ENCODE measurements at regions not wholly inside any gene's neighbourhood (a gene's known extent, or its start where the extent isn't known, plus 50 kb on each side); places are given as distances from the start of the nearest gene placed in this dataset.

DNA sequence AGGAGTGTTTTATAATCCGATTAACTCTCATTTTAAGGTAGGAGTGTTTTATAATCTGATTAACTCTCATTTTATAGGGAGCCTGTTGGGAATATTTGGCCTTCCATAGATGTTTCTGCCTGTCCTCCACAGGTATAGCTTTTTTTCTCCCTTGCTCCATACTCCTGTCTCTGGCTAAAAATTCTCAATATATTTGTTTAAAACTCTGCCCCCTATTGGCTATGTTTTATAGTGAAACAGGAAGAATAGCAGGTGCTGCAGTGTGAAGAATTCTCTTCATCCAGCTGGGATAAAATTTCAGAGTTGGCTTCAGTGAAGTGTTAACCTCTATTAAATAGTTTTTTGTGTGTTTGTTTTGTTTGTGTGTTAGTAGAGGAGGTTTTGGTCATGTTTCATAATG is 1046.0 kb upstream of the TMEFF2 start:
- Histone ChIP-seq H3K4me3 (replicated peaks in 1 of 3; ENCODE audit: low read depth in 2 of 3, low read length in 3 of 3) (no peak overlapping the region), H3K27ac (ENCODE audit: low read depth in 1 of 2, low read length in 2 of 2) (no peak overlapping the region), H2AFZ (ENCODE audit: insufficient read depth, low read depth, low read length, poor library complexity, severe bottlenecking) (no peak overlapping the region), H3K27me3 (ENCODE audit: control insufficient read depth in 2 of 2, insufficient read depth in 2 of 2, low read length in 2 of 2) (no peaks in the 10 kb centered on the region), H3K9ac (ENCODE audit: insufficient read depth, low read length, poor library complexity, severe bottlenecking) (no peak overlapping the region), H3K79me2 (ENCODE audit: insufficient read depth, low read length) (no peaks in the 10 kb centered on the region), H3K4me2 (replicated peaks; ENCODE audit: extremely low read depth, low read length, poor library complexity, severe bottlenecking) (no peak overlapping the region), H3K9me3 (replicated peaks in 1 of 2; ENCODE audit: control insufficient read depth in 1 of 2, insufficient read depth in 1 of 2, low read length in 2 of 2) (no peaks in the 10 kb centered on the region), H4K20me1 (ENCODE audit: insufficient read depth, low read length) (no peaks in the 10 kb centered on the region), H3K36me3 (replicated peaks in 1 of 2; ENCODE audit: control insufficient read depth in 1 of 2, insufficient read depth in 2 of 2, low read length in 2 of 2) (no peaks in the 10 kb centered on the region), H3K4me1 (ENCODE audit: control insufficient read depth in 1 of 2, insufficient read depth in 2 of 2, low read length in 2 of 2) (no peaks in the 10 kb centered on the region)
- Mint-ChIP-seq H3K9me3 (no peaks in the 10 kb centered on the region), H3K27ac (no peak overlapping the region), H3K4me1 (peaks cover 1% of the 10 kb centered on the region), H3K27me3 (ENCODE audit: low read depth in 3 of 3) (no peaks in the 10 kb centered on the region), H3K36me3 (no peaks in the 10 kb centered on the region), H3K4me3 (no peak overlapping the region)
- TF ChIP-seq, protein P1, sequence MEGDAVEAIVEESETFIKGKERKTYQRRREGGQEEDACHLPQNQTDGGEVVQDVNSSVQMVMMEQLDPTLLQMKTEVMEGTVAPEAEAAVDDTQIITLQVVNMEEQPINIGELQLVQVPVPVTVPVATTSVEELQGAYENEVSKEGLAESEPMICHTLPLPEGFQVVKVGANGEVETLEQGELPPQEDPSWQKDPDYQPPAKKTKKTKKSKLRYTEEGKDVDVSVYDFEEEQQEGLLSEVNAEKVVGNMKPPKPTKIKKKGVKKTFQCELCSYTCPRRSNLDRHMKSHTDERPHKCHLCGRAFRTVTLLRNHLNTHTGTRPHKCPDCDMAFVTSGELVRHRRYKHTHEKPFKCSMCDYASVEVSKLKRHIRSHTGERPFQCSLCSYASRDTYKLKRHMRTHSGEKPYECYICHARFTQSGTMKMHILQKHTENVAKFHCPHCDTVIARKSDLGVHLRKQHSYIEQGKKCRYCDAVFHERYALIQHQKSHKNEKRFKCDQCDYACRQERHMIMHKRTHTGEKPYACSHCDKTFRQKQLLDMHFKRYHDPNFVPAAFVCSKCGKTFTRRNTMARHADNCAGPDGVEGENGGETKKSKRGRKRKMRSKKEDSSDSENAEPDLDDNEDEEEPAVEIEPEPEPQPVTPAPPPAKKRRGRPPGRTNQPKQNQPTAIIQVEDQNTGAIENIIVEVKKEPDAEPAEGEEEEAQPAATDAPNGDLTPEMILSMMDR (IDR thresholded peaks at IDR 0.05), result peak; percentile 24
- no CpG with 5 or more reads among the region's 1 CpG for WGBS (ENCODE audit: insufficient coverage)
- intact Hi-C loops (cut with micrococcal nuclease), result no loop called here
- DNase-seq, result no peak

DNA sequence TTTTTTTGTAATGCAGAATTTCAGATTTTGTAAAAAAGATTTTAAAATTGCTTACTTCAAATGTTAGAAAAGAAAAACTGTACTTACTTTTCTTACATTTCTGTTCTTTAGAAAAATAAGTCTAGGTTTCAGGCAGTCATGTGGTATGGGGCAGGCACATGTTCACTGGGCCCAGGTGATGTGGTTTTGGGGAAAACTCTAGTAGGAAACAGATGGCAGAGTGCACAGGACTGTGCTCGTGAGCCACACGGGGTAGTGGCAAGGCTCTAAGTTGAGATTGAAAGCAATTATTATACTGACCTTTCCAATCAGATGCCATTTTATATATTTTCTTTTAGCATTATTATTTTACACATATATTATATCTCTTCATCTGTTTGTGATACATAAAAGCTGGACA is 1036.9 kb upstream of the TMEFF2 start:
- Mint-ChIP-seq H3K4me1 (no peaks in the 10 kb centered on the region), H3K27me3 (ENCODE audit: low read depth in 3 of 3) (no peaks in the 10 kb centered on the region), H3K36me3 (no peaks in the 10 kb centered on the region), H3K27ac (no peak overlapping the region), H3K4me3 (no peak overlapping the region), H3K9me3 (peaks cover 0 to 7% (median 0%) of the 10 kb centered on the region in 7 donors)
- Histone ChIP-seq H3K9me3 (replicated peaks in 1 of 2; ENCODE audit: control insufficient read depth in 1 of 2, insufficient read depth in 1 of 2, low read length in 2 of 2) (peaks cover 0 to 4% of the 10 kb centered on the region in 2 donors), H3K4me3 (replicated peaks in 1 of 3; ENCODE audit: low read depth in 2 of 3, low read length in 3 of 3) (no peak overlapping the region), H4K20me1 (ENCODE audit: insufficient read depth, low read length) (no peaks in the 10 kb centered on the region), H3K9ac (ENCODE audit: insufficient read depth, low read length, poor library complexity, severe bottlenecking) (no peak overlapping the region), H3K27me3 (ENCODE audit: control insufficient read depth in 2 of 2, insufficient read depth in 2 of 2, low read length in 2 of 2) (no peaks in the 10 kb centered on the region), H3K36me3 (replicated peaks in 1 of 2; ENCODE audit: control insufficient read depth in 1 of 2, insufficient read depth in 2 of 2, low read length in 2 of 2) (no peaks in the 10 kb centered on the region), H3K4me1 (ENCODE audit: control insufficient read depth in 1 of 2, insufficient read depth in 2 of 2, low read length in 2 of 2) (no peaks in the 10 kb centered on the region), H3K79me2 (ENCODE audit: insufficient read depth, low read length) (no peaks in the 10 kb centered on the region), H3K27ac (ENCODE audit: low read depth in 1 of 2, low read length in 2 of 2) (no peak overlapping the region), H3K4me2 (replicated peaks; ENCODE audit: extremely low read depth, low read length, poor library complexity, severe bottlenecking) (no peak overlapping the region), H2AFZ (ENCODE audit: insufficient read depth, low read depth, low read length, poor library complexity, severe bottlenecking) (no peak overlapping the region)
- no CpG with 5 or more reads among the region's 2 CpGs for whole genome bisulfite sequencing (ENCODE audit: insufficient coverage)
- no peak for DNase-seq
- intact Hi-C loops (cut with micrococcal nuclease), result no loop called here
- TF ChIP-seq, protein P1 (IDR thresholded peaks at IDR 0.05), result no peak

Measured in CD14-positive monocyte (primary cell).